A549 (cell line): ENCODE measurements at regions not wholly inside any gene's neighbourhood (a gene's known extent, or its start where the extent isn't known, plus 50 kb on each side); places are given as distances from the start of the nearest gene placed in this dataset.

Experiments
- ATAC-seq, 2 experiments: fragments of 200-7000 bp in 1 of 2; fragments of >200 bp in 1 of 2; cut with Nextera tagmentation in 1 of 2; cut with Tn5 transposase in 1 of 2; 3 replicates each; pipeline versions ENCODE4 v1.8.0 to v1.9.1; 2018 to 2020; ENCODE audit warnings: mild to moderate bottlenecking in 1 of 2, moderate library complexity in 1 of 2
- CTCF ChIA-PET: fragments of 300-600 bp; sonication (Branson Sonifier 250); formaldehyde crosslinking; extraction: SDS; loops from one replicate; lab custom pipeline; 2021; ENCODE audit warnings: antibody characterized with exemption, inconsistent platforms; lab: Yijun Ruan, JAX
- POLR2A ChIA-PET: fragments of 350-600 bp; formaldehyde crosslinking; extraction: SDS; loops from one replicate; lab custom pipeline; 2021; ENCODE audit warnings: antibody characterized with exemption, inconsistent platforms; lab: Yijun Ruan, JAX
- DNase-seq, 2 experiments: peaks; one replicate each; pipeline versions ENCODE4 v3.0.0 to v3.0.0-alpha.2; 2011 to 2016; ENCODE audit warnings: low read depth in 1 of 2, low spot score in 1 of 2
- FAIRE-seq: peaks from 2 replicates; lab custom pipeline; 2011; peaks lifted over from hg19 to GRCh38; lab: Jason Lieb, UNC
- H3K27ac ChIP-seq, 2 experiments: fragments of >200 bp; sonication (Bioruptor Twin); formaldehyde crosslinking; 3 replicates each; pipeline ENCODE4 v1.5.1; 2016 to 2017
- H3K4me1 ChIP-seq: fragments of >200 bp; sonication (Bioruptor Twin); formaldehyde crosslinking; 3 replicates; pipeline ENCODE4 v1.6.1; 2016
- H3K4me2 ChIP-seq: fragments of >200 bp; sonication (Bioruptor Twin); formaldehyde crosslinking; 3 replicates; pipeline ENCODE4 v1.6.1; 2016
- H3K4me3 ChIP-seq: fragments of >200 bp; sonication (Bioruptor Twin); formaldehyde crosslinking; 3 replicates; pipeline ENCODE4 v1.5.1; 2016
- H3K9me3 ChIP-seq: fragments of >200 bp; sonication (Bioruptor Twin); formaldehyde crosslinking; 3 replicates; pipeline ENCODE4 v1.6.1; 2016
- CHD4 ChIP-seq: fragments of 200-600 bp; sonication (generic); IDR thresholded peaks from 2 replicates; pipeline ENCODE4 v1.6.1; 2016; ENCODE audit warnings: antibody characterized with exemption, mild to moderate bottlenecking, borderline replicate concordance
- EHF ChIP-seq: fragments of 250-450 bp; sonication (Bioruptor Pico); IDR thresholded peaks from 2 replicates; pipeline ENCODE4 v1.5.0; 2020; ENCODE audit warnings: mild to moderate bottlenecking
- EP300 ChIP-seq, 2 experiments: fragments of >200 bp; sonication (Bioruptor Twin); formaldehyde crosslinking; IDR thresholded peaks; 2 replicates in 1 of 2; 3 replicates in 1 of 2; pipeline ENCODE4 v1.6.1; 2016 to 2017
- HDAC2 ChIP-seq: fragments of 200-600 bp; sonication (generic); IDR thresholded peaks from 2 replicates; pipeline ENCODE4 v1.6.1; 2016
- HOXA7 ChIP-seq: fragments of 250-450 bp; sonication (Bioruptor Pico); IDR thresholded peaks from 2 replicates; pipeline ENCODE4 v1.5.0; 2020; ENCODE audit warnings: mild to moderate bottlenecking, moderate library complexity
- HOXB5 ChIP-seq: fragments of 250-450 bp; sonication (Bioruptor Pico); IDR thresholded peaks from 2 replicates; pipeline ENCODE4 v1.5.0; 2020; ENCODE audit warnings: mild to moderate bottlenecking, moderate library complexity
- JUN ChIP-seq, 2 experiments: fragments of >200 bp; sonication (Bioruptor Twin); formaldehyde crosslinking; IDR thresholded peaks; 2 replicates in 1 of 2; 3 replicates in 1 of 2; pipeline ENCODE4 v1.6.1; 2016 to 2017
- NR3C1 ChIP-seq: fragments of >200 bp; sonication (Bioruptor Twin); formaldehyde crosslinking; IDR thresholded peaks from 3 replicates; pipeline ENCODE4 v1.6.1; 2017
- RARB ChIP-seq: fragments of 250-450 bp; sonication (Bioruptor Pico); IDR thresholded peaks from 2 replicates; pipeline ENCODE4 v1.8.0; 2021; ENCODE audit warnings: mild to moderate bottlenecking, moderate library complexity
- RCOR1 ChIP-seq: fragments of 150-350 bp; IDR thresholded peaks from 2 replicates; pipeline ENCODE4 v1.6.1; 2014; ENCODE audit warnings: antibody characterized with exemption, low read length, low read depth
- ZNF302 ChIP-seq: fragments of 250-450 bp; sonication (Bioruptor Pico); IDR thresholded peaks from 2 replicates; pipeline ENCODE4 v1.9.0; 2021; ENCODE audit warnings: inconsistent platforms, mild to moderate bottlenecking, moderate library complexity
- ZSCAN20 ChIP-seq: fragments of 250-450 bp; sonication (Bioruptor Pico); IDR thresholded peaks from 2 replicates; pipeline ENCODE4 v1.8.0; 2022; ENCODE audit warnings: mild to moderate bottlenecking, moderate library complexity
- WGBS: methylation state at CpG from one replicate; pipeline ENCODE4 v1.1.6; 2017; ENCODE audit errors: missing lambda C conversion rate; 5-methylcytosine and 5-hydroxymethylcytosine counted together
- TF ChIP-seq, protein P1 (sequence below): IDR thresholded peaks from 2 replicates; pipeline ENCODE4 v1.6.1; 2012; ENCODE audit warnings: low read depth, borderline replicate concordance
- TF ChIP-seq, protein P2 (sequence below): fragments of 150-350 bp; IDR thresholded peaks from 2 replicates; pipeline ENCODE4 v1.6.1; 2014; ENCODE audit warnings: low read depth, mild to moderate bottlenecking, low read length
- TF ChIP-seq, protein P3 (sequence below): fragments of >200 bp; sonication (Bioruptor Twin); formaldehyde crosslinking; IDR thresholded peaks from 2 replicates; pipeline ENCODE4 v1.6.1; 2016
- TF ChIP-seq, protein P4 (sequence below): fragments of >200 bp; sonication (Bioruptor Twin); formaldehyde crosslinking; IDR thresholded peaks from 3 replicates; pipeline ENCODE4 v1.5.1; 2016
- TF ChIP-seq, protein P5 (sequence below): fragments of 250-450 bp; sonication (Bioruptor Pico); IDR thresholded peaks from 2 replicates; pipeline ENCODE4 v1.5.0; 2021; ENCODE audit warnings: mild to moderate bottlenecking, moderate library complexity, borderline replicate concordance
- TF ChIP-seq, protein P6 (sequence below): fragments of 200-600 bp; sonication (generic); IDR thresholded peaks from 2 replicates; pipeline ENCODE4 v1.6.1; 2016; ENCODE audit warnings: antibody characterized with exemption, mild to moderate bottlenecking, moderate library complexity

DNA sequence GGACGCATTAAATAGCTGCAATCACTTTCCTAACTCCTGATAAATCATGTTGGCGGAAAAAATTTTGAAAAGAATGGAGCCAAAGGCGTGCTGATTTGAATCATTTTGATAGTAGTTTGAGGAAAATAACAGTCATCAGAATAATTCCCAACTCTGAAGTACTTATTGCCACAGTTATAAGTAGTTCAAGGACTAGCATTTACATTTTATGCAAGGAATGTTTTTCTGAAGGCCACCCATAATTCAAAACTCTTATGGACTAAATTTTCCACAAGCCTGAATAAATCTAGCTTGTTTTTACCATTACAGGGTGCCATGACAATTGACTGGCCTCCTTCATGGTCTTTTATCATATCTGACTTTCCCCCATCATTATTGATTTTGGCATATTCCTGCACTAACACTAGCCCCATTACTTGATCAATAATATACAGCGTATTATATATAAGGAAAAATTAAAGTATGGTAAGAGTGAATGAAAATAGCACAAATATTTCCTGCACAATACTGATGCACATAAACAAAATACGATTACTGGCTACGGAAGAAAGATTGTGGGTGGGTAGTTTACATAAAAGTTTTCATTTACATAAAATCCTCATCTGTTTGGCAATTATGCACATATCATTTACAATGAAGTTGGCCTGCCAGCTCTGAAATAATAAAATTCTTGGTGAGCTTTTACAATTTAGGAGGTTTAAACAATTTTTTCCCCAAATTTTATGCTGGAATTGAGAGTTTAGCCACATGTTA lies 334.6 kb downstream of the ARL6IP6 start:
- CTCF ChIA-PET, result no interaction called here

DNA sequence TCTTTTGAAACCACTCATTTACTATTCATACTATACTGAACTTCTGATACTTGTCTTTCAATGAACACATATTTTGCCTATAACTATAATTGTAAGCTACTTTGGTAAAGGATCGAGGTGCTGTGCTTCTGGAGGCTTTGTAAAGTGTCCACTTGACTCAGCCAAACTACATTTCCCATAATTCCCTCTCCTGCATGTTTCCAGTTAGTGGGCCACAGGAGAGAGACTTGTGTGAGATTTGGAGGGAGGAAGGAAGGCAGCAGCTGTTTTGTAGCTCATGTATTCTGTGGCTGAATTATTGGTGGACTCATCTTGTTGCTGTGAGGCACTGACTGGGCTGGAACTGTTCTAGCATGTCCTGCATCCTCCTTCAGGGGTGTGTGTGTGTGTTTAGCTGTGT lies 328.8 kb downstream of the ARL6IP6 start:
- H3K4me1 ChIP-seq, result no peaks in the 10 kb centered on the region
- CTCF ChIA-PET, result no interaction called here
- no peak overlapping the region for H3K27ac ChIP-seq
- ATAC-seq (no peak), DNase-seq (no peak), FAIRE-seq (no peak)
- no peak overlapping the region for H3K4me2 ChIP-seq
- POLR2A ChIA-PET, result no interaction called here
- no peak overlapping the region for H3K4me3 ChIP-seq
- TF ChIP-seq, protein P1, sequence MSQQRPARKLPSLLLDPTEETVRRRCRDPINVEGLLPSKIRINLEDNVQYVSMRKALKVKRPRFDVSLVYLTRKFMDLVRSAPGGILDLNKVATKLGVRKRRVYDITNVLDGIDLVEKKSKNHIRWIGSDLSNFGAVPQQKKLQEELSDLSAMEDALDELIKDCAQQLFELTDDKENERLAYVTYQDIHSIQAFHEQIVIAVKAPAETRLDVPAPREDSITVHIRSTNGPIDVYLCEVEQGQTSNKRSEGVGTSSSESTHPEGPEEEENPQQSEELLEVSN, result no peak
- TF ChIP-seq, protein P2, sequence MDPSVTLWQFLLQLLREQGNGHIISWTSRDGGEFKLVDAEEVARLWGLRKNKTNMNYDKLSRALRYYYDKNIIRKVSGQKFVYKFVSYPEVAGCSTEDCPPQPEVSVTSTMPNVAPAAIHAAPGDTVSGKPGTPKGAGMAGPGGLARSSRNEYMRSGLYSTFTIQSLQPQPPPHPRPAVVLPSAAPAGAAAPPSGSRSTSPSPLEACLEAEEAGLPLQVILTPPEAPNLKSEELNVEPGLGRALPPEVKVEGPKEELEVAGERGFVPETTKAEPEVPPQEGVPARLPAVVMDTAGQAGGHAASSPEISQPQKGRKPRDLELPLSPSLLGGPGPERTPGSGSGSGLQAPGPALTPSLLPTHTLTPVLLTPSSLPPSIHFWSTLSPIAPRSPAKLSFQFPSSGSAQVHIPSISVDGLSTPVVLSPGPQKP, result no peak
- TF ChIP-seq JUN (IDR thresholded peaks at IDR 0.05), result no peak
- TF ChIP-seq, protein P3, sequence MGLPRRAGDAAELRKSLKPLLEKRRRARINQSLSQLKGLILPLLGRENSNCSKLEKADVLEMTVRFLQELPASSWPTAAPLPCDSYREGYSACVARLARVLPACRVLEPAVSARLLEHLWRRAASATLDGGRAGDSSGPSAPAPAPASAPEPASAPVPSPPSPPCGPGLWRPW, result no peak
- no peak for TF ChIP-seq RCOR1
- TF ChIP-seq CHD4, result no peak
- TF ChIP-seq EHF (CRISPR knock-in tag), result no peak
- no peak for TF ChIP-seq RARB
- TF ChIP-seq NR3C1, result no peak
- TF ChIP-seq, protein P4, sequence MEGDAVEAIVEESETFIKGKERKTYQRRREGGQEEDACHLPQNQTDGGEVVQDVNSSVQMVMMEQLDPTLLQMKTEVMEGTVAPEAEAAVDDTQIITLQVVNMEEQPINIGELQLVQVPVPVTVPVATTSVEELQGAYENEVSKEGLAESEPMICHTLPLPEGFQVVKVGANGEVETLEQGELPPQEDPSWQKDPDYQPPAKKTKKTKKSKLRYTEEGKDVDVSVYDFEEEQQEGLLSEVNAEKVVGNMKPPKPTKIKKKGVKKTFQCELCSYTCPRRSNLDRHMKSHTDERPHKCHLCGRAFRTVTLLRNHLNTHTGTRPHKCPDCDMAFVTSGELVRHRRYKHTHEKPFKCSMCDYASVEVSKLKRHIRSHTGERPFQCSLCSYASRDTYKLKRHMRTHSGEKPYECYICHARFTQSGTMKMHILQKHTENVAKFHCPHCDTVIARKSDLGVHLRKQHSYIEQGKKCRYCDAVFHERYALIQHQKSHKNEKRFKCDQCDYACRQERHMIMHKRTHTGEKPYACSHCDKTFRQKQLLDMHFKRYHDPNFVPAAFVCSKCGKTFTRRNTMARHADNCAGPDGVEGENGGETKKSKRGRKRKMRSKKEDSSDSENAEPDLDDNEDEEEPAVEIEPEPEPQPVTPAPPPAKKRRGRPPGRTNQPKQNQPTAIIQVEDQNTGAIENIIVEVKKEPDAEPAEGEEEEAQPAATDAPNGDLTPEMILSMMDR, result no peak
- TF ChIP-seq ZNF302, result no peak
- 0% methylated on average over 1 of the region's 1 CpG for WGBS
- H3K9me3 ChIP-seq, result no peaks in the 10 kb centered on the region

More for the DNA sequence above, 334.6 kb downstream of the ARL6IP6 start:
- WGBS, result 73% methylated on average over 6 of the region's 6 CpGs
- H3K4me2 ChIP-seq, result no peak overlapping the region
- FAIRE-seq, result no peak
- TF ChIP-seq, protein P5, sequence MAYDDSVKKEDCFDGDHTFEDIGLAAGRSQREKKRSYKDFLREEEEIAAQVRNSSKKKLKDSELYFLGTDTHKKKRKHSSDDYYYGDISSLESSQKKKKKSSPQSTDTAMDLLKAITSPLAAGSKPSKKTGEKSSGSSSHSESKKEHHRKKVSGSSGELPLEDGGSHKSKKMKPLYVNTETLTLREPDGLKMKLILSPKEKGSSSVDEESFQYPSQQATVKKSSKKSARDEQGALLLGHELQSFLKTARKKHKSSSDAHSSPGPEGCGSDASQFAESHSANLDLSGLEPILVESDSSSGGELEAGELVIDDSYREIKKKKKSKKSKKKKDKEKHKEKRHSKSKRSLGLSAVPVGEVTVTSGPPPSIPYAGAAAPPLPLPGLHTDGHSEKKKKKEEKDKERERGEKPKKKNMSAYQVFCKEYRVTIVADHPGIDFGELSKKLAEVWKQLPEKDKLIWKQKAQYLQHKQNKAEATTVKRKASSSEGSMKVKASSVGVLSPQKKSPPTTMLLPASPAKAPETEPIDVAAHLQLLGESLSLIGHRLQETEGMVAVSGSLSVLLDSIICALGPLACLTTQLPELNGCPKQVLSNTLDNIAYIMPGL (CRISPR knock-in tag), result no peak
- no peak for TF ChIP-seq HDAC2
- TF ChIP-seq EP300 (IDR thresholded peaks at IDR 0.05), result no peak
- TF ChIP-seq RCOR1, result no peak
- TF ChIP-seq HOXB5 (CRISPR knock-in tag), result no peak
- TF ChIP-seq, all 56 proteins: peak for 0
- Histone ChIP-seq H3K9me3 (no peaks in the 10 kb centered on the region), H3K27ac (no peak overlapping the region), H3K4me3 (no peak overlapping the region), H3K4me1 (no peaks in the 10 kb centered on the region)
- POLR2A ChIA-PET, result no interaction called here
- no peak for DNase-seq
- no peak for ATAC-seq

DNA sequence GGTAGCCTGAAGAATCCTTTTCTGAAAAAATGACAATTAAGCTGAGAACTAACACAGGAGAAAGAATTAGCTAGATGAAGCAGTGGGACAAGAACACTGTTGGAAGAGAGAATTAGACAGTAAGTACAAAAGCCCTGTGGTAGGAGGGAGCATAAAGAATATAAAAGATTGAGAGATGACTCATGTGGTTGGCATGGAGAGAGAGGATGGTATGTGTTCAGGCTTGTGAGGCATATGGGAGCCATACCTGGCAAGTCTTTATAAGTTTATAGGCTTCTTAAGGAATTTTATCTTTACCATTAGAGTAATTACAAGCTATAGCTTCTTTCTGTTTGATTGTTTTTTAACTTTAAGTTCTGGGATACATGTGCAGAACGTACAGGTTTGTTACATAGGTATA lies 325.0 kb downstream of the ARL6IP6 start:
- ATAC-seq (no peak), DNase-seq (no peak), FAIRE-seq (no peak)
- POLR2A ChIA-PET, result no interaction called here
- Histone ChIP-seq H3K4me1 (no peaks in the 10 kb centered on the region), H3K9me3 (no peaks in the 10 kb centered on the region), H3K27ac (no peak overlapping the region), H3K4me3 (no peak overlapping the region), H3K4me2 (no peak overlapping the region)
- CTCF ChIA-PET, result no interaction called here
- 7% methylated on average over 1 of the region's 1 CpG for WGBS
- TF ChIP-seq, protein P6, sequence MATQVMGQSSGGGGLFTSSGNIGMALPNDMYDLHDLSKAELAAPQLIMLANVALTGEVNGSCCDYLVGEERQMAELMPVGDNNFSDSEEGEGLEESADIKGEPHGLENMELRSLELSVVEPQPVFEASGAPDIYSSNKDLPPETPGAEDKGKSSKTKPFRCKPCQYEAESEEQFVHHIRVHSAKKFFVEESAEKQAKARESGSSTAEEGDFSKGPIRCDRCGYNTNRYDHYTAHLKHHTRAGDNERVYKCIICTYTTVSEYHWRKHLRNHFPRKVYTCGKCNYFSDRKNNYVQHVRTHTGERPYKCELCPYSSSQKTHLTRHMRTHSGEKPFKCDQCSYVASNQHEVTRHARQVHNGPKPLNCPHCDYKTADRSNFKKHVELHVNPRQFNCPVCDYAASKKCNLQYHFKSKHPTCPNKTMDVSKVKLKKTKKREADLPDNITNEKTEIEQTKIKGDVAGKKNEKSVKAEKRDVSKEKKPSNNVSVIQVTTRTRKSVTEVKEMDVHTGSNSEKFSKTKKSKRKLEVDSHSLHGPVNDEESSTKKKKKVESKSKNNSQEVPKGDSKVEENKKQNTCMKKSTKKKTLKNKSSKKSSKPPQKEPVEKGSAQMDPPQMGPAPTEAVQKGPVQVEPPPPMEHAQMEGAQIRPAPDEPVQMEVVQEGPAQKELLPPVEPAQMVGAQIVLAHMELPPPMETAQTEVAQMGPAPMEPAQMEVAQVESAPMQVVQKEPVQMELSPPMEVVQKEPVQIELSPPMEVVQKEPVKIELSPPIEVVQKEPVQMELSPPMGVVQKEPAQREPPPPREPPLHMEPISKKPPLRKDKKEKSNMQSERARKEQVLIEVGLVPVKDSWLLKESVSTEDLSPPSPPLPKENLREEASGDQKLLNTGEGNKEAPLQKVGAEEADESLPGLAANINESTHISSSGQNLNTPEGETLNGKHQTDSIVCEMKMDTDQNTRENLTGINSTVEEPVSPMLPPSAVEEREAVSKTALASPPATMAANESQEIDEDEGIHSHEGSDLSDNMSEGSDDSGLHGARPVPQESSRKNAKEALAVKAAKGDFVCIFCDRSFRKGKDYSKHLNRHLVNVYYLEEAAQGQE, result no peak
- TF ChIP-seq RARB, result no peak
- TF ChIP-seq HOXA7 (CRISPR knock-in tag), result no peak
- no peak for TF ChIP-seq ZSCAN20 (CRISPR knock-in tag)
